ENCODE measurements at regions not wholly inside any gene's neighbourhood (a gene's known extent, or its start where the extent isn't known, plus 50 kb on each side); places are given as distances from the start of the nearest gene placed in this dataset.

DNA sequence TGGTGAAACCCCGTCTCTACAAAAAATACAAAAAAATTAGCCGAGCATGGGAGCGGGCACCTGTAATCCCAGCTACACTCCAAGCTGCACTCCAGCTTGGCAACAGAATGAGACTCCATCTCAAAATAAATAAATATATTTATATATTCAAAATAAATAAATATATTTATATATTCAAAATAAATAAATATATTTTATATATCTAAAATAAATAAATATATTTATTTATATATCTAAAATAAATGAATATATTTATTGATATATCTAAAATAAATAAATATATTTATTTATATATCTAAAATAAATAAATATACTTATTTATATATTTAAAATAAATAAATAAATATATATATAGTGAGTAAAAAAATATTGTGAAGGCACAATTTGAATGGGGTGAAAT, 63.4 kb upstream of the EXOC1L start:
- no peak for DNase-seq

DNA sequence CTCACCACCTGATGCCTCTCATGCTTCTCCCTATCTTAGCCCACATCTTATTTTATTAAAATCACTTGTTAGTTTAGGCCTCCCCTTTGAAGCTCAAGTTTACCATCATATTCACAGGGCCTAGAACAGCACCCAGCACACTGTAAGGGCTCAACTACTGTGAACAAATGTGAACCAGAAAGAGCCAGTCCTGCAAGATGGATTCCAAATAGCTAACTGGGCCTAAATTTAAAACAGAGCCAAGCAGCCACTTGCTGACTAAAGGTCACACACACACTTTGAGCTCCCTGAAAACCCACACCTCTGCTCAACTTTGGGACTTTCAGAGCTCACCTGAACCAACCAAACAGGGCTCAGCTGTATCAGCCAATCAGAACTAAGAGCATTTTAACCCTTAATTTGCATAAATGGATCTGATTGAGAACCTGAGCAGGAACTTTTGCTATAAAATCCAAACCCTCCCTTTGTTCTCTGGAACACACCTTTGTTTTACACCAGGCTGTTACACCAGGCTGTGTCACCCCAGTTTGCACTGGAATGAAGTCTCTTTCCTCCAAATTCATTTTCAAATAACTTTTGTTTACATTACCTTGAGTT, 62.1 kb upstream of the EXOC1L start:
- no peak for DNase-seq

DNA sequence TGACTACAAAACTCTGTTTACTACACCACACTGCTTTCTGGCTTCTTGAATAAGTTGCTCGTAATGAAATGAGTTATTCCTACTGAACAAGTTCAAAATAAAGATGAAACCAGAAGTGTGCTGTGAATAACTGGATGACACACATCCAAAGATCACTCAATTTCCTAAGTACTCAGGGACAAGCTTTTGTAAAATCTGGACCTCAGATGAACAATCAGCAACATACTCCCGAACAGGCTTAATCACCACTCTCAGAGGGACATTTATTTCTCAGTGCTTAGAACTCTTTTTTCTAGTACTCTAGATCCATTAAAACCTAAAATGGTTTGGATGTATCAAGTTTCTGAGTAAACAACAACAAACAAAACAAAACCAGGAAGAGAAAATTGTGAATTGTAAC, 61.5 kb upstream of the EXOC1L start:
- peak; percentile 69 for DNase-seq

- peak; percentile 97 for DNase-seq
These were observed 61.0 kb upstream of the EXOC1L start for GRCh38 chr4:55758570-55758969.

- DNase-seq = no peak
These were observed 56.8 kb upstream of the EXOC1L start for GRCh38 chr4:55762819-55763218.

- no peak for DNase-seq
These were observed 55.6 kb upstream of the EXOC1L start for GRCh38 chr4:55763996-55764395.

DNA sequence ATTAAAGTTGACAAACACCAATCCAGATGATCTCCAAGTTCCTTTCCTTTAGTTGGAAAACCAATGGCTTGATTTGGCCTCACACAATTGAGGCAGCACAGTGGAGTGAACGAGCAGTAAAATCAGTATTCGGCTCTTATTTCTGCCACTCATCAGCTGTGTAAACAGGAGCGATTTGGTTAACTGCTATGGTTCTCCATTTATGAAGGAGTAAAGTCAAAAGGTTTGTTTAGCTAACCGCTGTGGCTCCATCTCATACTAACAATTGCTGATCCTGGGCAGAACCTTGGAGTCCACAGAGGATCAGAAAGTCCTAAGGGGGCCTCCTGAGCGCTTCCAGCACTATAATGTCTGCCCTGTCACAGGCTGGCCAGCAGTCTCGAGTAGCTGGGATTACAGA, 54.5 kb upstream of the EXOC1L start:
- no peak for DNase-seq

DNA sequence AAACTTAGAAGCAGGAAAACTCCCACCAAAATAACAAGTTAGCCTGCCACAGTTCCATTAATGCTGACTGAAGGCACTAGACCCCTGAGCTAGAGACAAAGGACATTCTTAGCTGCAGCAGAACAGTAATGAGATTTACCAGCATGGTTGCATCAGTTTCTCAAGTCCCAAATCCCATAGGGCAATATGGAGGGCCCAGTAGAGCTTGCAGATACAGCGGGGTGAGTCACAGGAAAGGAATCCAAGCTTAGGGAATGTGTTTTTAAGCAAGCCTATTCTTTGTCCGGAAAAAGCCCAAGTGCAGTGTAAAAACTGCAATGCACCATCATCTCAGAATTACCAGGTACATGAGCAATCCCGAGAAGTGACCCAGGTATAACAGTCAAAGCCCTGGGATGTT, 51.3 kb upstream of the EXOC1L start:
- DNase-seq = no peak
